ENCODE measurements at regions not wholly inside any gene's neighbourhood (a gene's known extent, or its start where the extent isn't known, plus 50 kb on each side); places are given as distances from the start of the nearest gene placed in this dataset.

GRCh38 chr17:77701996-77702395 lies 256.5 kb upstream of the TNRC6C start:
- TF ChIP-seq, protein P1, sequence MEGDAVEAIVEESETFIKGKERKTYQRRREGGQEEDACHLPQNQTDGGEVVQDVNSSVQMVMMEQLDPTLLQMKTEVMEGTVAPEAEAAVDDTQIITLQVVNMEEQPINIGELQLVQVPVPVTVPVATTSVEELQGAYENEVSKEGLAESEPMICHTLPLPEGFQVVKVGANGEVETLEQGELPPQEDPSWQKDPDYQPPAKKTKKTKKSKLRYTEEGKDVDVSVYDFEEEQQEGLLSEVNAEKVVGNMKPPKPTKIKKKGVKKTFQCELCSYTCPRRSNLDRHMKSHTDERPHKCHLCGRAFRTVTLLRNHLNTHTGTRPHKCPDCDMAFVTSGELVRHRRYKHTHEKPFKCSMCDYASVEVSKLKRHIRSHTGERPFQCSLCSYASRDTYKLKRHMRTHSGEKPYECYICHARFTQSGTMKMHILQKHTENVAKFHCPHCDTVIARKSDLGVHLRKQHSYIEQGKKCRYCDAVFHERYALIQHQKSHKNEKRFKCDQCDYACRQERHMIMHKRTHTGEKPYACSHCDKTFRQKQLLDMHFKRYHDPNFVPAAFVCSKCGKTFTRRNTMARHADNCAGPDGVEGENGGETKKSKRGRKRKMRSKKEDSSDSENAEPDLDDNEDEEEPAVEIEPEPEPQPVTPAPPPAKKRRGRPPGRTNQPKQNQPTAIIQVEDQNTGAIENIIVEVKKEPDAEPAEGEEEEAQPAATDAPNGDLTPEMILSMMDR (IDR thresholded peaks at IDR 0.05), result no peak
- TF ChIP-seq POLR2AphosphoS5 (IDR thresholded peaks at IDR 0.05), result no peak

Measured in upper lobe of left lung (tissue), 4 donors.